ENCODE measurements at regions not wholly inside any gene's neighbourhood (a gene's known extent, or its start where the extent isn't known, plus 50 kb on each side); places are given as distances from the start of the nearest gene placed in this dataset.
"Not testable (repeated sequence)": the region's sequence is repeated elsewhere in the genome, so short reads cannot be mapped to it uniquely, and the experiment has no call there.

- no peak for DNase-seq (ENCODE audit: low read depth)
These were observed 824.9 kb downstream of the KCNJ2 start for GRCh38 chr17:70994194-70994593.

- DNase-seq (ENCODE audit: low read depth), result no peak
These were observed 826.7 kb downstream of the KCNJ2 start for GRCh38 chr17:70995997-70996396.

- no peak for DNase-seq (ENCODE audit: low read depth)
These were observed 834.4 kb downstream of the KCNJ2 start for GRCh38 chr17:71003736-71004135.

GRCh38 chr17:71004413-71004812 is 835.1 kb downstream of the KCNJ2 start:
- DNase-seq (ENCODE audit: low read depth), result no peak

GRCh38 chr17:71011391-71011790 is 842.1 kb downstream of the KCNJ2 start:
- no peak for DNase-seq (ENCODE audit: low read depth)

GRCh38 chr17:71019699-71020098 is 850.4 kb downstream of the KCNJ2 start:
- no peak for DNase-seq (ENCODE audit: low read depth)

- DNase-seq (ENCODE audit: low read depth), result no peak
These were observed 853.4 kb downstream of the KCNJ2 start for GRCh38 chr17:71022758-71023157.

- peak; percentile 11 for DNase-seq (ENCODE audit: low read depth)
These were observed 854.1 kb downstream of the KCNJ2 start for GRCh38 chr17:71023249-71024030.

- no peak for DNase-seq (ENCODE audit: low read depth)
These were observed 854.8 kb downstream of the KCNJ2 start for GRCh38 chr17:71024172-71024571.

- no peak for DNase-seq (ENCODE audit: low read depth)
These were observed 855.6 kb downstream of the KCNJ2 start for GRCh38 chr17:71024969-71025368.

GRCh38 chr17:71029246-71029645 is 859.9 kb downstream of the KCNJ2 start:
- DNase-seq (ENCODE audit: low read depth), result no peak

GRCh38 chr17:71031286-71031685 is 862.0 kb downstream of the KCNJ2 start:
- not testable (repeated sequence) for DNase-seq (ENCODE audit: low read depth)

GRCh38 chr17:71032746-71033273 is 863.5 kb downstream of the KCNJ2 start:
- DNase-seq (ENCODE audit: low read depth), result no peak

- no peak for DNase-seq (ENCODE audit: low read depth)
These were observed 864.0 kb downstream of the KCNJ2 start for GRCh38 chr17:71033336-71033735.

GRCh38 chr17:71035226-71035625 is 865.9 kb downstream of the KCNJ2 start:
- DNase-seq (ENCODE audit: low read depth), result no peak

- no peak for DNase-seq (ENCODE audit: low read depth)
These were observed 868.1 kb downstream of the KCNJ2 start for GRCh38 chr17:71037386-71037785.

- no peak for DNase-seq (ENCODE audit: low read depth)
These were observed 870.1 kb downstream of the KCNJ2 start for GRCh38 chr17:71039391-71039790.

GRCh38 chr17:71052971-71053370 is 883.6 kb downstream of the KCNJ2 start:
- DNase-seq (ENCODE audit: low read depth), result no peak

- peak; percentile 71 for DNase-seq (ENCODE audit: low read depth)
These were observed 885.8 kb downstream of the KCNJ2 start for GRCh38 chr17:71055128-71055527.

- no peak for DNase-seq (ENCODE audit: low read depth)
These were observed 888.1 kb downstream of the KCNJ2 start for GRCh38 chr17:71057448-71057847.

GRCh38 chr17:71057938-71058337 is 888.6 kb downstream of the KCNJ2 start:
- DNase-seq (ENCODE audit: low read depth), result no peak

GRCh38 chr17:71063127-71063526 is 893.8 kb downstream of the KCNJ2 start:
- no peak for DNase-seq (ENCODE audit: low read depth)

- no peak for DNase-seq (ENCODE audit: low read depth)
These were observed 894.2 kb downstream of the KCNJ2 start for GRCh38 chr17:71063559-71063958.
